ENCODE measurements at regions not wholly inside any gene's neighbourhood (a gene's known extent, or its start where the extent isn't known, plus 50 kb on each side); places are given as distances from the start of the nearest gene placed in this dataset.

DNA sequence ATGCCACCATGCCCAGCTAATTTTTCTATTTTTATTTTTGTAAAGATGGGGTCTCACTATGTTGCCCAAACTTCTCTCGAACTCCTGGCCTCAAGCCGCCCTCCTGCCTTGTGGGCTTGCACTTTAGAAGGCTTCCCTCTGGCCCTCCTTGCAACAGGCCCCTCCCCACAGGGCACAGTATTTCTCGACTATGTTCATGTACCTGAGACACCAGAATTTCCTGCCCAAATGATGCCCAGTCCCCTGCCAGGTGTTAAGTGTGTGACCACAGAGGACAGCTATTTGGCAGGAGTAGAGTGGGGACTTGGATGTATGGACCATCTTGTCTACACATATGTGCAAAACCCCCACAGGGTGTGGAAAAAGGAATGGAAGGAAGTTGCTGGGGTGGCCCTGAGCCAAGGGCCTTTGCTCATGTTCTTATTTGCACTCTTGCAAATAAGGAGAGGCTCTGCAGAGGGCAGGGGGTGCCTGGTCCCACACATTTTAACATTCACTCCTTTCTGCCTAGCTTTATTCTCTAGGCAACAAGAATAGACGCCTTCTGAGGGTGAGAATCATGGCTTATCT, 168.4 kb upstream of the PODXL start (continued):
- TF ChIP-seq MCM2 (IDR thresholded peaks at IDR 0.05; ENCODE audit: low read depth) (no peak), ZNF707 (CRISPR knock-in tag; conservative IDR thresholded peaks at IDR 0.05) (no peak), TAL1 (IDR thresholded peaks at IDR 0.05) (no peak)

- Histone ChIP-seq H3K4me2 (ENCODE audit: insufficient read depth, low read length) (no peak overlapping the region), H2AFZ (ENCODE audit: low read depth, low read length) (no peak overlapping the region), H4K20me1 (replicated peaks; ENCODE audit: control insufficient read depth, insufficient read depth, low read length) (no peaks in the 10 kb centered on the region; the same call in 1 of the 2 replicates), H3K9ac (ENCODE audit: insufficient read depth in 1 of 2, low read depth in 2 of 2, low read length in 2 of 2) (no peak overlapping the region), H3K4me3 (no peak overlapping the region), H3K4me1 (replicated peaks in 1 of 2; ENCODE audit: control insufficient read depth in 2 of 2, insufficient read depth in 2 of 2, low read length in 2 of 2) (no peaks in the 10 kb centered on the region), H3K36me3 (ENCODE audit: control insufficient read depth, insufficient read depth, low read length) (no peaks in the 10 kb centered on the region), H3K27me3 (ENCODE audit: control insufficient read depth in 2 of 2, insufficient read depth in 2 of 2, low read length in 2 of 2) (peaks cover 3 to 14% of the 10 kb centered on the region in 2 experiments; a peak in 3 of 5 replicates), H3K79me2 (ENCODE audit: control insufficient read depth, insufficient read depth, low read length) (no peaks in the 10 kb centered on the region), H3K27ac (ENCODE audit: extremely low read depth, low read depth, low read length) (no peak overlapping the region), H3K9me3 (replicated peaks; ENCODE audit: control insufficient read depth, insufficient read depth, low read depth, low read length) (no peaks in the 10 kb centered on the region), H3K9me1 (ENCODE audit: control insufficient read depth, insufficient read depth, low read length) (no peaks in the 10 kb centered on the region)
- ATAC-seq (no peak), DNase-seq (ENCODE audit: extremely low read depth in 1 of 4, low spot score in 3 of 4) (no peak), FAIRE-seq (no peak)
- intact Hi-C loops (cut with micrococcal nuclease) (no loop called here), in situ Hi-C loops (cut with MboI) (no loop called here)
- WGBS (ENCODE audit: insufficient coverage, low coverage, missing lambda C conversion rate), result 0% methylated on average over 6 of the region's 6 CpGs
- no TSS peak for BruUV-seq (replicated peaks)
- ChIA-PET CTCF (ENCODE audit: low intra/inter-chr PET ratio) (no interaction called here), POLR2A (interaction anchor here (0.7 to 0.9 kb wide), 2 partner anchors 20 to 41 kb away, joined by 3 to 4 read pairs; no protein-coding TSS in a partner anchor)
- TF ChIP-seq ZNF143 (CRISPR knock-in tag; IDR thresholded peaks at IDR 0.05) (no peak), ARID1B (IDR thresholded peaks at IDR 0.05) (no peak)
- TF ChIP-seq, protein P1, sequence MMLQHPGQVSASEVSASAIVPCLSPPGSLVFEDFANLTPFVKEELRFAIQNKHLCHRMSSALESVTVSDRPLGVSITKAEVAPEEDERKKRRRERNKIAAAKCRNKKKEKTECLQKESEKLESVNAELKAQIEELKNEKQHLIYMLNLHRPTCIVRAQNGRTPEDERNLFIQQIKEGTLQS (IDR thresholded peaks at IDR 0.05), result peak; percentile 51
- TF ChIP-seq, protein P1 (CRISPR knock-in tag; conservative IDR thresholded peaks at IDR 0.05), result no peak
Measured at GRCh38 chr7:131723926-131724325, 167.5 kb upstream of the PODXL start.
